ENCODE measurements at regions not wholly inside any gene's neighbourhood (a gene's known extent, or its start where the extent isn't known, plus 50 kb on each side); places are given as distances from the start of the nearest gene placed in this dataset.

GRCh38 chr9:118761016-118761790 lies 608.0 kb downstream of the BRINP1 start:
- no peak for DNase-seq (ENCODE audit: low read depth)

- DNase-seq (ENCODE audit: low read depth): no peak
These were observed 601.7 kb downstream of the BRINP1 start for GRCh38 chr9:118767571-118767970.

- DNase-seq (ENCODE audit: low read depth): no peak
These were observed 586.3 kb downstream of the BRINP1 start for GRCh38 chr9:118782790-118783463.

DNA sequence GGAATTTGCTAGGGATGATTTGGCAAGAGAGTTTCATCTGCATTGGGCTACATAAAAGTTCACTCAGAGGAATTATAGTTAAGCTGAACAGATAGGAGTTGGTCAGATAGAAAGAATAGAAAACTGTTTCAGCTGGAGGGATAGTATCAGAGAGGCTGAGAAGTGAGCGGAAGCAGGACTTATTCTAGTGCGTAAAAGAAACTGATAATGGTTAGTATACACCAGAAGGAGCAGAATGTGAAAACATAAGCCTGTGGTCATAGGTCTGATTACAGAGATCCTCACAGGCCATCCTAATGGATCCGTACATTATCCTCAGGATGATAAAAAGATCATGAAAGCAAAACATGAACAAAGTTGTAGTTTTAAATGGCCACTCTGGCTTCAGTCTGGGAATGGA lies 585.2 kb downstream of the BRINP1 start:
- no peak for DNase-seq (ENCODE audit: low read depth)

DNA sequence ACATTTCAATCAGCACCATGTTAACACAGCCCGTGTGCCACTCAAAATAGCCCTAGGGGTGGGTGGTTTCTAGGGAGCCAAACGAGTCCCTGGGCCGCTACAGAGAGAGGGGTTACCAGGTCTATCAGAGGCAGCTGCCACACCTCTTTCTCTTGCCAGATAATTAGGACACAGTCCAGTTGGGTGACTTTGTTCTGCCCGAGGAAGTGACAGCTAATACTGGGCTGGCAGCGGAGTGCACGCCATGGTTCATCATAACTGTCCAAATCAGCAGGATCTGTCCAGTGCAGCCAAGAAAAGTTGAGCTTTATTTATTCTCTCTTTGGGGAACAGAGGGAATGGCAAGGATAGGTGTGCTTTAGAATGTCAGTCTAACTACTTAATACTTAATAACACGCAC lies 583.8 kb downstream of the BRINP1 start:
- DNase-seq (ENCODE audit: low read depth): no peak

DNA sequence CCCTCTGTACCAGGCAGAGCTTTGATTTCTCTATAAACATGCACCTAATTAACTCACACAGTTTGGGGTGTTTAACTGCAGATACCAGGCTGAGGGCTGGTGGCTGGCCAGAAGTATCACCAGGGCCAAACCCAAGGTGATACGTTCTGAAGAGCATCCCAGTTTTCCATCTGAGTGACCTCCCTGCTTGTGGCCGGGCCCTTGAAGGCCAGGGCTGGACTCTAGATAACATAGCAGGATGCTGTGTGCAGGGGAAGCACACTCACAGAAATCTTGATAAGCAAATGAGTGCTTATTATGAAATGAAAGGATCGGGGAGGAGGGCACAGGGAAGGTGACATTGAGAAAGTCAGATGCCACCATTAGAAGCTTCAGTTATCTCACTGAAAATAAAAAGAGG lies 582.4 kb downstream of the BRINP1 start:
- no peak for DNase-seq (ENCODE audit: low read depth)

GRCh38 chr9:118809160-118809625 lies 560.0 kb downstream of the BRINP1 start:
- DNase-seq (ENCODE audit: low read depth): no peak

GRCh38 chr9:118829334-118829733 lies 539.9 kb downstream of the BRINP1 start:
- peak; percentile 5 for DNase-seq (ENCODE audit: low read depth)

DNA sequence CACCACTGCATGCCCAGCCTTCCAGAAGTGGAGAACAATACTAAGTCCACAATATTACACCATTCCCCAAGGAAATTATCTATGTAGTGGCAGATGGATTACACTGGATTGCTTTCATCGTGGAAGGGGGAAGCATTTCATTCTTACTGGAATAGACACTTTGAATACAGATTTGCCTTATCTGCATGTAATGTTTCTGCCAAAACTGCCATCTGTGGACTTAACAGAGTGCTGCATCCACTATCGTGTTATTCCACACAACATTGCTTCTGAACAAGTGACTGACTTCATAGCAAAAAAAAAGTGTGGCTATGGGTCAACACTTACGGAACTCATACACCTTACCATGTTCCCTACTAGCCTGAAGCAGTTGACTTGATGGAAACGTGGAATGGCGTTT lies 536.9 kb downstream of the BRINP1 start:
- DNase-seq (ENCODE audit: low read depth): no peak

- no peak for DNase-seq (ENCODE audit: low read depth)
These were observed 532.3 kb downstream of the BRINP1 start for GRCh38 chr9:118836891-118837290.

- no peak for DNase-seq (ENCODE audit: low read depth)
These were observed 497.7 kb downstream of the BRINP1 start for GRCh38 chr9:118871531-118871930.

DNA sequence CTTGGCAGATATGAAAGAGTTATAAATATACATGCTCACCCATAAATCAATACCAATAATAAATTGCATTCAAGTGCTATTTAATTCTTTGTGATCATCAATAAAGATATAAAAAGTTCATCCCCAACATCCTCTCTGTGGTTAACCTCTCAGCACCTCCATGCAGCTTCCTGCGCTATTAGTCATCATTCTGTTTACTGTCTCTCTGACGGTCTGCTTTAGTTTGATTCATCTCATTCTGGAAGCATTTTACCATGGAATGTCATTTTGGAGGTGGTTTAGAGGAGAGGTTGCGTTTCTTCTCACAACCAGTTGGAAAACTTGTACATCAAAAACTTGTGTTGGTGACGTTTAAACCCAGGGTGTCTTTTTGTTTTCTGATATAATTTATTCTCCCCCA lies 486.6 kb downstream of the BRINP1 start:
- peak; percentile 50 for DNase-seq (ENCODE audit: low read depth)

DNA sequence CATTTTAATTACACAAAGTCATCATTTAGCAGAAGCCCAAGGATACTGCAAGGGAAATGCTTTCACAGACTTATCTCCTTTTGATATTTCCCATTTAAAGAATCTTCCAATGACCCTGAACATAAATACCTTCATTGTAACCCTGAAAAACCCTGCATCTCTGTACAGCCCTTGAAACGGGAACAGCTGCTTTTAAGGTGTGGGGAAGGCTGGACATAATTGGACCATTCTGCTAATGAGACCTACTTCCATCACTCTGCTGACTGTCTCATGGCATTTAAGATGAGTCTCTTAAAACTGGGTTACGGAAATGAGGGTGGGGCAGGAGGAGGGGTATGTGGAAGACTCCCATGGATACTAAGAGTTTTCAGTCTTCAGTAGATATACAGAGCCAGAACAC lies 485.8 kb downstream of the BRINP1 start:
- no peak for DNase-seq (ENCODE audit: low read depth)

- DNase-seq (ENCODE audit: low read depth): no peak
These were observed 478.0 kb downstream of the BRINP1 start for GRCh38 chr9:118891213-118891612.

GRCh38 chr9:118896324-118897000 lies 472.8 kb downstream of the BRINP1 start:
- DNase-seq (ENCODE audit: low read depth): no peak

DNA sequence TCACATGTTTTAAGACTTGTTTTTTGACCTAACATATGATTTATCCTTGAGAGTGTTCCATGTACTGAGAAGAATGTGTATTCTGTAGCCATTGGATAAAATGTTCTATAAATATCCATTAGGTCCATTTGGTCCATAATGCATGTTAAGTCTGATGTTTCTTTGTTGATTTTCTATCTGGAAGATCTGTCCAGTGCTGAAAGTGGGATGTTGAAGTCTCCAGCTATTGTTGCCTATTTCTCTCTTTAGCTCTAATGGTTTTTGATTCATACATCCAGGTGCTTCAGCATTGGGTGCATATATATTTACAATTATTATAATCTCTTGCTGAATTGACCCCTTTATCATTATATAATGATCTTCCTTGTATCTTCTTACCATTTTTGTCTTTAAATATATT lies 451.1 kb downstream of the BRINP1 start:
- no peak for DNase-seq (ENCODE audit: low read depth)

GRCh38 chr9:118928722-118929121 lies 440.5 kb downstream of the BRINP1 start:
- DNase-seq (ENCODE audit: low read depth): no peak

DNA sequence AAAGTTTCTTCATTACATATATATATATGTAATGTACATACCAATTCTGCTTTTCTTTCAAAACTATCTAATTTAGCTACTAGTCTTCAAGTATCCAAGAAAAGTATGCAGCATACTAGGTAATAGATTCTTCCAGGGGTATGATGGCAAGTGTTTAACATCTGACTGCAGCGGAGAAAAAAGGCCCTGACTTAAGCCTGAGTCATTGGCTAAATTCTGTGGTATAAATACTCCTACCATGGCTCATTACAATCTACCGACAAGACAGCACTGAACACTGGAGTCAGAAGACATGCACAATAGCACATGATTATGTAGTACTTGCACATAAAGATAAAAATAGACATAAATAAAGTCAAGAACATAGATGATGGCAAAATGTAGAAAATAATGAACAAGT lies 439.9 kb downstream of the BRINP1 start:
- DNase-seq (ENCODE audit: low read depth): peak; percentile 62

- DNase-seq (ENCODE audit: low read depth): no peak
These were observed 437.3 kb downstream of the BRINP1 start for GRCh38 chr9:118931941-118932340.

DNA sequence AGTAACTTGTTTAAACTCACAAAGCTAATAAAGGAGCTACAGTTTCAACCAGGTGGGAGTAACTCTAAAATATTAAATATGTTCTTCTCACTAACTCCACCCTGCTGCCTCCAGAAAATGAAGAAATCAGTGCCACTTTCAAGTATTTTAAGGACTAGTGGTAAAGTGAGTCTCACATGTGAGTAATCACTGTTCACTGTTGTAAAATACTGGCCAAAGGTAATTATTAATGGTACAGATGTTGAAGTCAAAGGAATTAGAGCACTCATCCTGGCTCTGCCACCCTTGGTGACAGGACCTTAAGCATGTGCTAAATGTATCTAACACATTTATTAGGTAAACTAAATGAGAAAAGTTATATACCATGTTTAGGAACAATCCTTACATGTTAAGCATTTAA lies 430.7 kb downstream of the BRINP1 start:
- no peak for DNase-seq (ENCODE audit: low read depth)

DNA sequence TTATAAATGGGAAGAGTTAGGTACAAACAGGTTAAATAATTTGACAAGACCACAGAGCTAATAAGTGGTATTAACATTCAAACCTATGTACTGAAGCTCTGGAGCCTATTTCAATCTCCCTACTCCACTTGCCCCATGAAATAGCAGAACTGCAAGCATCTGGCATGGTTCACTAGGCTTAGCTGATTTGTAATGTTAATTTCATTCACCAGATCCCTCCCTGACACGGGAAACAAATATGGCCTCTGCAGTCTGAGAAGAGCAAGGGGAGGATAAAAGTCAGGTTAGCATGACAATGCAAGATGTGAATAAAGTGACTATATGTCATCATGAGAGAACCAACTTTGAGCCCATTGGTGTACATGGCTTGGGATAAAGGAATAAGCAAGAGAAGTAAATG lies 428.8 kb downstream of the BRINP1 start:
- no peak for DNase-seq (ENCODE audit: low read depth)

GRCh38 chr9:118946669-118947068 lies 422.6 kb downstream of the BRINP1 start:
- DNase-seq (ENCODE audit: low read depth): no peak

DNA sequence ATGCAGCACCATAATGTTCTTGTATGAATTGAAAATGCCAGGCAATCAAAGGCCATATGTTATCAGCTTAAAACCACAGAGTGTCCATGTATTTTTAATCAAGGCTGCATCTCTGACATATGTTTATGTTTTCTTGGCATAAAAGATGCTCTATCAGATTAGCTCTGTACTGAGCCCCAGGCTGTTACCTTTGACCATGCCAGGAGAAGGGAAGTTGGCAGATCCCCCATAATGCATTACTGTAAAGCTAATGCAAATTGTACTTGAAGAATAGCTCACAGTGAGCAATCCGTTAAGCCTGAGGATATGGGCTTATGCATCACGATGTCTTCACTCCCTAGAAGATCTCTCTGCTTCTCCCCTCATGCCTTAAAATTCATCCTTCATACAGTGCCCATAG lies 414.4 kb downstream of the BRINP1 start:
- no peak for DNase-seq (ENCODE audit: low read depth)

All from GM04504 (cell line).